ENCODE measurements at regions not wholly inside any gene's neighbourhood (a gene's known extent, or its start where the extent isn't known, plus 50 kb on each side); places are given as distances from the start of the nearest gene placed in this dataset.

GRCh38 chr6:126716826-126717509 is 377.1 kb downstream of the CENPW start:
- H3K27ac ChIP-seq = no peak overlapping the region

GRCh38 chr6:126718600-126719327 is 378.8 kb downstream of the CENPW start:
- H3K27ac ChIP-seq = no peak overlapping the region
- TF ChIP-seq CTCF (IDR thresholded peaks at IDR 0.05) (no peak), ZFX (IDR thresholded peaks at IDR 0.05; ENCODE audit: borderline replicate concordance) (no peak)

More at GRCh38 chr6:126716826-126717509, 377.1 kb downstream of the CENPW start:
- no peak for TF ChIP-seq CTCF (IDR thresholded peaks at IDR 0.05)
- TF ChIP-seq ZFX (IDR thresholded peaks at IDR 0.05; ENCODE audit: borderline replicate concordance) = no peak

- no peak overlapping the region for H3K27ac ChIP-seq
- no peak for TF ChIP-seq ZFX (IDR thresholded peaks at IDR 0.05; ENCODE audit: borderline replicate concordance)
- TF ChIP-seq CTCF (IDR thresholded peaks at IDR 0.05) = no peak
These were observed 380.4 kb downstream of the CENPW start for GRCh38 chr6:126720304-126720703.

DNA sequence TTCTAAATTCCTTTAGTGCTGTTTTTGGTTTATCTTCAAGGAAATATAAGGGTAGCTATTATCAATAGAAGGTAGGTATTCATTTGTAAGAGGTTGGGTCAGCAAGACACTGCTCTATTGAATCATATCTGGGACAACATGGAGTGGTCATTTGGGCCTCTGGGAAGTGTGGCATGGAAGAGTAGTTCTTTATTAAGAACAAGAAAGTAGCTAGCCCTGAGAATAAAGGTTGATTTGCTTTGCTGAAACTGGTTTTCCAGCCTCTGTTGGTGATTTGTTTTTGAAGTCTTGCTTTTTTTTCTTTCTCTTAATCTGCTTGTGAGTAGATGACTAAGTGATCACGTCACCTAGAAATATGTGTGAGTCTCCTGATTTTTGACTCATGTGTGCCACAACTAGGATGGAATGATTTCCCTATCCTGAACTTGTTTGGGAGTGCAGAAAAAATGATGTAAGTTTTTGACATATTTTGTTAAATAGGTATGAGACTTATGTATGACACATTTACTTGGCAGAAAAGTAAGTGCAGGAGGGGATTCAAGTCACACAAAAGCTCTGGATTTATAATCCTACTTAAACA is 381.8 kb downstream of the CENPW start:
- H3K27ac ChIP-seq = no peak overlapping the region
- TF ChIP-seq CTCF (IDR thresholded peaks at IDR 0.05) (no peak), ZFX (IDR thresholded peaks at IDR 0.05; ENCODE audit: borderline replicate concordance) (no peak)

DNA sequence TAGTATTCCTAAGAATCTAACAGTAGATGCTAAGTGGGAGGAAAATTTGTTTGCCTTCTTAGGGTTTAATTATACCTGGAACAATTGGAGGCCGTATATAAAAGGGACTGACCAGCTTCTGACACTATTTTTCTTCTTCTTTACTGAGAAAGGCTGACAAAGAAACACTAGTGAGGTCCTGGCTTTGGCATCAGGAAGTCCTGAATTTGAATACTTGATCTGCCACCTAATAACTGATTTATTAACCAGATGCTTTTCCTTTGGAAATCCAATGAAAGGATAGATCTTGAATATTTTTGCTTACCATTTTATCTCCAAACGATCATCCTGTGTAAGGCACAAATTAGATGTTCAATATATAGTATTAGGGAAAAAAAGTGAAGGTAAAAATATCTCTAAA is 382.5 kb downstream of the CENPW start:
- no peak overlapping the region for H3K27ac ChIP-seq
- no peak for TF ChIP-seq ZFX (IDR thresholded peaks at IDR 0.05; ENCODE audit: borderline replicate concordance)
- no peak for TF ChIP-seq CTCF (IDR thresholded peaks at IDR 0.05)

DNA sequence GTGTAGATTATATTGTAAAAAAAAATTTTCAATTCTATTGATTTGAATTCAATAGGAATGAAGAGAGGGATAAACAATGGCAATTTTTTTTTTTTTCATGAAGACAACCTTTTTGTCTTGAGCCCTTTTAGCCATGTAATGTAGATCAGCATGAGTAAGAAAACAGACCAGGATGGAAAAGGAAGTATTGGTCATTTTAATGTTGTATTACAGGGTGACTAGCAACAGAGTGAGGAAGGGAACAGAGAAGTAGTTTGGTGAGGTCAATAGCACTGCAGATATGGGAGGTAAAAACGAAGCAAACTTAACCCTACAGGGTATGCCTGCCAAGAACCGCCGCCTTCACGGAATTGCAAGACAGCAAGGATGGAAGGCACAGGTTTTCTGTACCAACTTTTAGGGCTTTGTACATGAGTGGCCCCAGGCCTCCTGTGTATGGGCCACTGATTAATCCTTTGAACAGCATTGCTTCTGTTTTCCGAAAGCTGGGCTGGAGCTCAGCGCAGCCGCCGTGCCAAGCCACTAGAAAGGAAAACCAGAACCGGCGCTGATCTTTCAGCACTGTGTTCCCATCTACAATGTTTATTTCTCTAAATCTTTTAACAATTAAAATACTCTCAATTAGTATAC is 383.7 kb downstream of the CENPW start:
- TF ChIP-seq ZFX (IDR thresholded peaks at IDR 0.05; ENCODE audit: borderline replicate concordance) = no peak
- TF ChIP-seq CTCF (IDR thresholded peaks at IDR 0.05) = no peak
- H3K27ac ChIP-seq = no peak overlapping the region
